DND-41 (cell line): ENCODE measurements at regions not wholly inside any gene's neighbourhood (a gene's known extent, or its start where the extent isn't known, plus 50 kb on each side); places are given as distances from the start of the nearest gene placed in this dataset.

Experiments
- ATAC-seq: fragments of 200-7000 bp; cut with Tn5 transposase; 3 replicates; pipeline ENCODE4 v1.9.1; 2021; ENCODE audit warnings: low read depth; ENCODE audit not compliant: insufficient read depth
- DNase-seq: peaks from one replicate; pipeline ENCODE4 v3.0.0-alpha.2; 2020
- H2AFZ ChIP-seq: 2 replicates; pipeline ENCODE4 v1.6.0; 2012; ENCODE audit warnings: low read depth, low read length
- H3K27ac ChIP-seq: 2 replicates; pipeline ENCODE4 v1.5.1; 2012; ENCODE audit warnings: low read length, inconsistent platforms
- H3K27me3 ChIP-seq: fragments of 200-600 bp; sonication (generic); 2 replicates; pipeline ENCODE4 v1.6.0; 2012; ENCODE audit warnings: low read length, mild to moderate bottlenecking, inconsistent platforms; ENCODE audit not compliant: insufficient read depth, poor library complexity
- H3K36me3 ChIP-seq: 2 replicates; pipeline ENCODE4 v1.5.1; 2012; ENCODE audit warnings: low read length, inconsistent platforms; ENCODE audit not compliant: insufficient read depth
- H3K4me1 ChIP-seq: 2 replicates; pipeline ENCODE4 v1.5.1; 2012; ENCODE audit warnings: mild to moderate bottlenecking, low read length; ENCODE audit not compliant: insufficient read depth
- H3K4me2 ChIP-seq: 2 replicates; pipeline ENCODE4 v1.6.0; 2012; ENCODE audit warnings: mild to moderate bottlenecking, moderate library complexity, low read length, inconsistent platforms; ENCODE audit not compliant: insufficient read depth
- H3K4me3 ChIP-seq, 2 experiments: fragments of 200-600 bp in 1 of 2; shearing (Covaris generic) in 1 of 2; 2 replicates each; pipeline ENCODE4 v1.5.1; 2012 to 2016; ENCODE audit warnings: inconsistent platforms in 2 of 2, low read length in 2 of 2, mild to moderate bottlenecking in 2 of 2, low read depth in 1 of 2, moderate library complexity in 1 of 2
- H3K79me2 ChIP-seq: 2 replicates; pipeline ENCODE4 v1.6.0; 2012; ENCODE audit warnings: low read length, inconsistent platforms; ENCODE audit not compliant: insufficient read depth
- H3K9ac ChIP-seq: 2 replicates; pipeline ENCODE4 v1.6.0; 2012; ENCODE audit warnings: low read depth, mild to moderate bottlenecking, inconsistent platforms, low read length, moderate library complexity
- H3K9me3 ChIP-seq: 2 replicates; pipeline ENCODE4 v1.5.1; 2012; ENCODE audit warnings: low read length, moderate library complexity, mild to moderate bottlenecking, inconsistent platforms; ENCODE audit not compliant: insufficient read depth, severe bottlenecking
- H4K20me1 ChIP-seq: 2 replicates; pipeline ENCODE4 v1.6.0; 2012; ENCODE audit warnings: low read length; ENCODE audit not compliant: insufficient read depth
- EZH2 ChIP-seq: IDR thresholded peaks from 3 replicates; pipeline ENCODE4 v1.6.1; 2012; ENCODE audit warnings: borderline replicate concordance, low read depth, mild to moderate bottlenecking, moderate library complexity, low read length, inconsistent platforms; ENCODE audit not compliant: severe bottlenecking
- TF ChIP-seq, protein P1 (sequence below): IDR thresholded peaks from 2 replicates; pipeline ENCODE4 v1.5.1; 2012; ENCODE audit warnings: borderline replicate concordance, low read length, moderate library complexity, mild to moderate bottlenecking; ENCODE audit not compliant: poor library complexity, severe bottlenecking; ENCODE audit errors: extremely low read depth

DNA sequence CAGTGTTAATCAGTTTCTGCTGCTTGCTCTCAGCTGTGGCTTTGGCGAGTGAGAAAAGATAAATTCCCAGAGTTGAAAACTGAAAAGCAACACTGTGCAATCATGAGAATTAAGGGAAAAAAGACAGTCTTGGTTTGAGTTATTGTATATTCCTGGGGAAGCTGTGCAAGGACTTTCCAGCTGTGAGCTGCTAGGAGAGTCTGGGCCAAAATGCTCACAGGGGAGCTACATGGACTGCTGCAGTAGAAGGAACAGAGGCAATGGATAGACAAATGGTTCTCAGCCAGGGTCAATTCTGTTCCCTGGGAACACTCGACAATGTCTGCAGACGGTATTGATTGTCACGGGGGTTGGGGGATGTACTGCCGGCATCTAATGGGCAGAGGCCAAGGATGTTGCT lies 102.0 kb upstream of the ADAMTS18 start:
- H3K79me2 ChIP-seq = no peaks in the 10 kb centered on the region
- DNase-seq (no peak), ATAC-seq (no peak)
- peaks cover 3% of the 10 kb centered on the region for H3K27me3 ChIP-seq
- no peak overlapping the region for H2AFZ ChIP-seq
- no peak overlapping the region for H3K9ac ChIP-seq
- no peaks in the 10 kb centered on the region for H4K20me1 ChIP-seq
- H3K4me2 ChIP-seq = no peak overlapping the region
- no peaks in the 10 kb centered on the region for H3K9me3 ChIP-seq
- no peaks in the 10 kb centered on the region for H3K4me1 ChIP-seq
- no peak overlapping the region for H3K4me3 ChIP-seq
- H3K36me3 ChIP-seq = no peaks in the 10 kb centered on the region
- H3K27ac ChIP-seq = no peak overlapping the region
- TF ChIP-seq, protein P1, sequence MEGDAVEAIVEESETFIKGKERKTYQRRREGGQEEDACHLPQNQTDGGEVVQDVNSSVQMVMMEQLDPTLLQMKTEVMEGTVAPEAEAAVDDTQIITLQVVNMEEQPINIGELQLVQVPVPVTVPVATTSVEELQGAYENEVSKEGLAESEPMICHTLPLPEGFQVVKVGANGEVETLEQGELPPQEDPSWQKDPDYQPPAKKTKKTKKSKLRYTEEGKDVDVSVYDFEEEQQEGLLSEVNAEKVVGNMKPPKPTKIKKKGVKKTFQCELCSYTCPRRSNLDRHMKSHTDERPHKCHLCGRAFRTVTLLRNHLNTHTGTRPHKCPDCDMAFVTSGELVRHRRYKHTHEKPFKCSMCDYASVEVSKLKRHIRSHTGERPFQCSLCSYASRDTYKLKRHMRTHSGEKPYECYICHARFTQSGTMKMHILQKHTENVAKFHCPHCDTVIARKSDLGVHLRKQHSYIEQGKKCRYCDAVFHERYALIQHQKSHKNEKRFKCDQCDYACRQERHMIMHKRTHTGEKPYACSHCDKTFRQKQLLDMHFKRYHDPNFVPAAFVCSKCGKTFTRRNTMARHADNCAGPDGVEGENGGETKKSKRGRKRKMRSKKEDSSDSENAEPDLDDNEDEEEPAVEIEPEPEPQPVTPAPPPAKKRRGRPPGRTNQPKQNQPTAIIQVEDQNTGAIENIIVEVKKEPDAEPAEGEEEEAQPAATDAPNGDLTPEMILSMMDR = no peak
- no peak for TF ChIP-seq EZH2

DNA sequence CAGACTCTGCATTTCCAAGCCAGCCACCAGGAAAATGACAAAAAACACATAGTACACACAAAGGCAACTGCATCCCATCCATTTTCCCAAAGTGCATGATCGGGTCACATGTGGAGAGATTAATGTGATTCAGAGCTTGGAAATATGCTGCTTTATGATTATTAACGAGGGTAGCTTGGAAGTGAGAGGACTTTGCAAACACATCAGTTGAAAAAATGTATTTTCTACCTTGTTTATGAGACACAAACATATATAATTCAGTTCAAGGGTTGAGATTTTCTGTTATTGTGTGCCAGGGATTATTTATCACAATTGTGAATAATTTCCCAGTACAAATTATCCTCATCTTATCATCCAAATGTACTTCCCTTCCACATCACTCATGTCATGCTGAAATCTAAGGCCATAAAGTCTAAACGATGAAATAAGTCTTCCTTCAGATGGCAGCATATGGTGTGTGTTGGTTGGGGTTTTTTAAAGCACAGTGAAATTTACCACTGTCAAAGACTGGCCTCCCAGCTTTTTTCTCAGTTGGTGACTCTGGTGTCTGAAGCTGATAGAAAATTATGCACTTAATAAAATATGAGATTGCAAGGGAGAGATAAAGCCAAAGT lies 104.7 kb upstream of the ADAMTS18 start:
- H3K4me2 ChIP-seq = no peak overlapping the region
- H3K4me3 ChIP-seq = no peak overlapping the region
- no peak for TF ChIP-seq EZH2
- TF ChIP-seq, protein P1 = no peak
- H2AFZ ChIP-seq = no peak overlapping the region
- H3K27ac ChIP-seq = no peak overlapping the region
- ATAC-seq (no peak), DNase-seq (no peak)
- no peaks in the 10 kb centered on the region for H3K36me3 ChIP-seq
- peaks cover 3% of the 10 kb centered on the region for H3K27me3 ChIP-seq
- no peaks in the 10 kb centered on the region for H3K4me1 ChIP-seq
- H3K9me3 ChIP-seq = no peaks in the 10 kb centered on the region
- H4K20me1 ChIP-seq = no peaks in the 10 kb centered on the region
- no peak overlapping the region for H3K9ac ChIP-seq
- H3K79me2 ChIP-seq = no peaks in the 10 kb centered on the region

DNA sequence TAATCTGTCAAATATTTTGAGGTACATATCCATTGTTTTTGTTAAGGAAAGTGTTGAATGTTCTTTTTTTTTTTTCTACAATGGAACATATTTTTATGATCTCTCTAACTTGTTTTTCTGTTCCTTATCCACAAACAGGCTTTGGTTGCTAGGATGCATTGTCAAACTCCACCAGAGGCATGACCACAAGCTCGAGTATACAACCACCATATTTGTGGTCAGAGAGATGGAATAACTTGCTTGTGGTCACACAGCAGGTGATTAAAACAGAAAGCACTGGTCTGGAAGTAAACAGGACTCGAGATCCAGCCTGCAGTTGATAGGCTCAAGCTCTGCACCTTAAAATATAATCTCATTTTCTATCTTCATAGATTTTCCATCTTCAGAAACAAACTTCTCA lies 105.8 kb upstream of the ADAMTS18 start:
- Histone ChIP-seq H3K36me3 (no peaks in the 10 kb centered on the region), H3K4me2 (no peak overlapping the region), H3K4me1 (no peaks in the 10 kb centered on the region), H3K4me3 (no peak overlapping the region), H3K79me2 (no peaks in the 10 kb centered on the region), H3K9me3 (no peaks in the 10 kb centered on the region), H3K27ac (no peak overlapping the region), H2AFZ (no peak overlapping the region), H4K20me1 (no peaks in the 10 kb centered on the region), H3K9ac (no peak overlapping the region), H3K27me3 (peaks cover 3% of the 10 kb centered on the region)
- no peak for ATAC-seq
- DNase-seq = no peak
- TF ChIP-seq, protein P1 = no peak
- TF ChIP-seq EZH2 = no peak

DNA sequence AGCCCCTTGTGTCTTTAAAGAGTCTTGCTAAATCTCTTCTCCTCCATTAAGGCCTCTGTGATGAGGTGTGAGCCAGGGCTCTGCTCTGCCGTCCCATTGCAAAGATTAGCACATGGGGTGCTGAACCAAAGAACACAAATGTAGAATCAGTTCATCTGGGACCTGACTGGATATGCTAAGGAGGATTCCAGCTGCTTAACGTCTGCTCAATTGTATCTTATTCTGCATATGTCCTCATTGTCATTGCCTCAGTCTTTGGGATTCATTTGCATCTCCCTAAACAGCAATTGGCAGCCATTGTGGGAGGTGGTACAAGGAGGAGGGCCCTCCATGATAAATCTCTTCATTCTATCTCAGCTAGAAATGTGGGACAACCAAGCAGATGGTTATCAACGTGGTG lies 106.3 kb upstream of the ADAMTS18 start:
- Histone ChIP-seq H4K20me1 (no peaks in the 10 kb centered on the region), H3K4me2 (no peak overlapping the region), H3K27me3 (peaks cover under 1% of the 10 kb centered on the region), H2AFZ (no peak overlapping the region), H3K79me2 (no peaks in the 10 kb centered on the region), H3K36me3 (no peaks in the 10 kb centered on the region), H3K4me1 (no peaks in the 10 kb centered on the region), H3K27ac (no peak overlapping the region), H3K9me3 (no peaks in the 10 kb centered on the region), H3K9ac (no peak overlapping the region), H3K4me3 (no peak overlapping the region)
- ATAC-seq = no peak
- no peak for DNase-seq
- TF ChIP-seq, protein P1 = no peak
